B cell (primary cell): ENCODE measurements at regions not wholly inside any gene's neighbourhood (a gene's known extent, or its start where the extent isn't known, plus 50 kb on each side); places are given as distances from the start of the nearest gene placed in this dataset.

Source experiments
- CTCF ChIP-seq: fragments of 200-600 bp; IDR thresholded peaks from one replicate; pipeline ENCODE4 v1.8.0; 2022; ENCODE audit warnings: antibody characterized with exemption, mild to moderate bottlenecking
- EZH2 ChIP-seq: IDR thresholded peaks from 2 replicates; pipeline ENCODE4 v1.6.1; 2012; ENCODE audit warnings: borderline replicate concordance, low read depth, mild to moderate bottlenecking, moderate library complexity, low read length; ENCODE audit not compliant: insufficient read depth, poor library complexity, severe bottlenecking

GRCh38 chrX:151815398-151815797, 80.9 kb downstream of the CNGA2 start:
- TF ChIP-seq CTCF (no peak), EZH2 (no peak)
